B cell (primary cell): ENCODE measurements at regions not wholly inside any gene's neighbourhood (a gene's known extent, or its start where the extent isn't known, plus 50 kb on each side); places are given as distances from the start of the nearest gene placed in this dataset.

Source experiments
- ATAC-seq: fragments of 200-7000 bp; cut with Tn5 transposase; one replicate; pipeline ENCODE4 v1.10.0; 2021; ENCODE audit warnings: low read depth, mild to moderate bottlenecking, moderate number of reproducible peaks, moderate library complexity
- CTCF ChIA-PET: fragments of 350-600 bp; sonication (Branson Sonifier 250); formaldehyde crosslinking; loops from one replicate; lab custom pipeline; 2021; ENCODE audit warnings: antibody characterized with exemption, inconsistent platforms; lab: Charles Lee
- POLR2A ChIA-PET: fragments of 350-600 bp; sonication (Branson Sonifier 250); formaldehyde crosslinking; loops from one replicate; lab custom pipeline; 2021; ENCODE audit warnings: antibody characterized with exemption; lab: Charles Lee
- DNase-seq: peaks from one replicate; pipeline ENCODE4 v3.0.0; 2013
- H2AFZ ChIP-seq: 2 replicates; pipeline ENCODE4 v1.6.1; 2012; ENCODE audit warnings: mild to moderate bottlenecking, low read depth, low read length; ENCODE audit not compliant: insufficient read depth, poor library complexity, severe bottlenecking
- H3K27ac ChIP-seq, 2 donors: 1 replicate in 1 of 2; 2 replicates in 1 of 2; pipeline ENCODE4 v1.5.1; 2012 to 2013; ENCODE audit warnings: low read length in 2 of 2, mild to moderate bottlenecking in 2 of 2, moderate library complexity in 1 of 2
- H3K27me3 ChIP-seq, 4 experiments: fragments of 200-600 bp in 1 of 4; sonication (generic) in 1 of 4; replicated peaks in 1 of 4; 1 replicate in 2 of 4; 2 replicates in 2 of 4; pipeline versions ENCODE4 v1.6.1 to v1.7.0; 2013 to 2016; ENCODE audit warnings: low read length in 3 of 4, mild to moderate bottlenecking in 2 of 4, mixed read lengths in 1 of 4, moderate library complexity in 1 of 4; ENCODE audit not compliant: insufficient read depth in 4 of 4, control insufficient read depth in 3 of 4; ENCODE audit errors: control extremely low read depth in 1 of 4
- H3K36me3 ChIP-seq, 2 experiments: replicated peaks in 1 of 2; 1 replicate in 1 of 2; 2 replicates in 1 of 2; pipeline versions ENCODE4 v1.6.1 to v1.7.1; 2013; ENCODE audit warnings: low read length in 1 of 2; ENCODE audit not compliant: insufficient read depth in 2 of 2, control insufficient read depth in 1 of 2; ENCODE audit errors: control extremely low read depth in 1 of 2, extremely low read depth in 1 of 2
- H3K4me1 ChIP-seq, 2 donors: fragments of 200-600 bp in 1 of 2; sonication (generic) in 1 of 2; 1 replicate in 1 of 2; 2 replicates in 1 of 2; pipeline versions ENCODE4 v1.5.1 to v1.6.1; 2013 to 2017; ENCODE audit warnings: low read length in 2 of 2; ENCODE audit not compliant: control insufficient read depth in 2 of 2, insufficient read depth in 2 of 2
- H3K4me2 ChIP-seq: replicated peaks from 2 replicates; pipeline ENCODE3; 2012; ENCODE audit warnings: mild to moderate bottlenecking, low read depth, low read length; ENCODE audit not compliant: poor library complexity, severe bottlenecking
- H3K4me3 ChIP-seq, 5 experiments: fragments of 200-600 bp in 1 of 5; sonication (generic) in 1 of 5; 1 replicate in 3 of 5; 2 replicates in 2 of 5; pipeline versions ENCODE4 v1.5.1 to v1.7.0; 2011 to 2016; ENCODE audit warnings: low read length in 4 of 5, mild to moderate bottlenecking in 4 of 5, low read depth in 2 of 5, control low read depth in 1 of 5, moderate library complexity in 1 of 5; ENCODE audit not compliant: insufficient read depth in 1 of 5; ENCODE audit errors: control extremely low read depth in 1 of 5, extremely low read depth in 1 of 5
- H3K79me2 ChIP-seq: fragments of 200-600 bp; sonication (generic); one replicate; pipeline ENCODE4 v1.6.0; 2016; ENCODE audit warnings: low read length; ENCODE audit not compliant: control insufficient read depth, insufficient read depth
- H3K9ac ChIP-seq: fragments of 200-600 bp; sonication (generic); 2 replicates; pipeline ENCODE4 v1.6.1; 2017; ENCODE audit warnings: mild to moderate bottlenecking, low read length, moderate library complexity
- H3K9me3 ChIP-seq, 3 donors: one replicate each; pipeline versions ENCODE4 v1.6.1 to v1.7.1; 2013; ENCODE audit warnings: low read length in 2 of 3; ENCODE audit not compliant: control insufficient read depth in 2 of 3, insufficient read depth in 1 of 3; ENCODE audit errors: control extremely low read depth in 1 of 3
- H4K20me1 ChIP-seq: 2 replicates; pipeline ENCODE4 v1.6.0; 2012; ENCODE audit warnings: mild to moderate bottlenecking, low read length; ENCODE audit not compliant: insufficient read depth, control insufficient read depth, poor library complexity, severe bottlenecking
- H3K27ac Mint-ChIP-seq: one replicate; pipeline ENCODE4 v1.8.0; 2021; ENCODE audit warnings: mixed read lengths
- H3K27me3 Mint-ChIP-seq: one replicate; pipeline ENCODE4 v1.8.0; 2021; ENCODE audit warnings: mixed read lengths
- H3K4me1 Mint-ChIP-seq: one replicate; pipeline ENCODE4 v1.8.0; 2021; ENCODE audit warnings: mixed read lengths
- H3K4me3 Mint-ChIP-seq: one replicate; pipeline ENCODE4 v1.8.0; 2021; ENCODE audit warnings: mixed read lengths
- H3K9me3 Mint-ChIP-seq: one replicate; pipeline ENCODE4 v1.8.0; 2022; ENCODE audit warnings: mixed read lengths; ENCODE audit not compliant: insufficient read depth
- CTCF ChIP-seq: fragments of 200-600 bp; IDR thresholded peaks from one replicate; pipeline ENCODE4 v1.8.0; 2022; ENCODE audit warnings: antibody characterized with exemption, mild to moderate bottlenecking
- EZH2 ChIP-seq: IDR thresholded peaks from 2 replicates; pipeline ENCODE4 v1.6.1; 2012; ENCODE audit warnings: borderline replicate concordance, low read depth, mild to moderate bottlenecking, moderate library complexity, low read length; ENCODE audit not compliant: insufficient read depth, poor library complexity, severe bottlenecking
- WGBS: methylation state at CpG from one replicate; pipeline ENCODE4 v1.1.5; 2013; ENCODE audit warnings: missing lambda C conversion rate; ENCODE audit not compliant: insufficient coverage; 5-methylcytosine and 5-hydroxymethylcytosine counted together
- intact Hi-C: fragments of 100-400 bp; cut with micrococcal nuclease; formaldehyde crosslinking; loops from one replicate; pipeline ENCODE4 v1.10.0; 2022

GRCh38 chr12:40469736-40470135 is 222.5 kb upstream of the CNTN1 start:
- H3K36me3 ChIP-seq: no peaks in the 10 kb centered on the region
- no peak overlapping the region for H3K9ac ChIP-seq
- no peak overlapping the region for H3K4me3 Mint-ChIP-seq
- no peak for TF ChIP-seq EZH2
- TF ChIP-seq CTCF: no peak
- H3K4me2 ChIP-seq: no peak overlapping the region
- no peak overlapping the region for H2AFZ ChIP-seq
- no peaks in the 10 kb centered on the region for H3K4me1 Mint-ChIP-seq
- DNase-seq: no peak
- no peak overlapping the region for H3K27ac ChIP-seq
- no peaks in the 10 kb centered on the region for H3K4me1 ChIP-seq
- 100% methylated on average over 1 of the region's 6 CpGs for WGBS
- no peaks in the 10 kb centered on the region for H3K9me3 ChIP-seq
- no peaks in the 10 kb centered on the region for H4K20me1 ChIP-seq
- peaks cover 8% of the 10 kb centered on the region for H3K27me3 Mint-ChIP-seq
- no peak overlapping the region for H3K4me3 ChIP-seq
- POLR2A ChIA-PET: no interaction called here
- intact Hi-C loops: no loop called here
- H3K27ac Mint-ChIP-seq: no peak overlapping the region
- CTCF ChIA-PET: no interaction called here
- H3K9me3 Mint-ChIP-seq: no peaks in the 10 kb centered on the region
- ATAC-seq: no peak
- no peaks in the 10 kb centered on the region for H3K79me2 ChIP-seq
- no peaks in the 10 kb centered on the region for H3K27me3 ChIP-seq

- ChIA-PET POLR2A (no interaction called here), CTCF (no interaction called here)
- no peaks in the 10 kb centered on the region for H3K79me2 ChIP-seq
- no peaks in the 10 kb centered on the region for H3K9me3 ChIP-seq
- H3K27me3 Mint-ChIP-seq: peaks cover 24% of the 10 kb centered on the region
- WGBS: no CpG with 5 or more reads among the region's 5 CpGs
- no peak overlapping the region for H3K4me3 ChIP-seq
- TF ChIP-seq EZH2 (no peak), CTCF (no peak)
- no peaks in the 10 kb centered on the region for H3K4me1 Mint-ChIP-seq
- DNase-seq: no peak
- H4K20me1 ChIP-seq: no peaks in the 10 kb centered on the region
- no peaks in the 10 kb centered on the region for H3K9me3 Mint-ChIP-seq
- no peak overlapping the region for H3K9ac ChIP-seq
- no peaks in the 10 kb centered on the region for H3K4me1 ChIP-seq
- ATAC-seq: no peak
- no peak overlapping the region for H3K4me3 Mint-ChIP-seq
- H3K27ac Mint-ChIP-seq: no peak overlapping the region
- H3K36me3 ChIP-seq: no peaks in the 10 kb centered on the region
- H3K27ac ChIP-seq: no peak overlapping the region
- no peaks in the 10 kb centered on the region for H3K27me3 ChIP-seq
- intact Hi-C loops: no loop called here
- no peak overlapping the region for H2AFZ ChIP-seq
- H3K4me2 ChIP-seq: no peak overlapping the region
These were observed 218.3 kb upstream of the CNTN1 start for GRCh38 chr12:40473962-40474361.
